ENCODE measurements at regions not wholly inside any gene's neighbourhood (a gene's known extent, or its start where the extent isn't known, plus 50 kb on each side); places are given as distances from the start of the nearest gene placed in this dataset.

GRCh38 chr18:45342166-45342565 is 273.1 kb upstream of the SLC14A2 start:
- no peak for TF ChIP-seq POLR2AphosphoS5 (IDR thresholded peaks at IDR 0.05; ENCODE audit: borderline replicate concordance, low read depth, low read length)
- TF ChIP-seq EZH2 (IDR thresholded peaks at IDR 0.05): no peak
